Panc1 (cell line): ENCODE measurements at regions not wholly inside any gene's neighbourhood (a gene's known extent, or its start where the extent isn't known, plus 50 kb on each side); places are given as distances from the start of the nearest gene placed in this dataset.

Experiments used
- ATAC-seq: fragments of 200-7000 bp; cut with Tn5 transposase; 2 replicates; pipeline ENCODE4 v1.9.1; 2020; ENCODE audit warnings: mild to moderate bottlenecking, moderate library complexity
- BruUV-seq: library from RNA; stranded (reverse); fragments of 400-500 nt; replicated peaks from 2 replicates; lab custom pipeline; 2021; lab: Mats Ljungman, UMichigan
- CTCF ChIA-PET: fragments of 300-600 bp; sonication (Branson Sonifier 250); formaldehyde crosslinking; loops from one replicate; lab custom pipeline; 2022; ENCODE audit warnings: antibody characterized with exemption; lab: Charles Lee
- POLR2A ChIA-PET: fragments of 300-600 bp; sonication (Branson Sonifier 250); formaldehyde crosslinking; loops from one replicate; lab custom pipeline; 2022; ENCODE audit warnings: antibody characterized with exemption; lab: Charles Lee
- DNase-seq: peaks from one replicate; pipeline ENCODE4 v3.0.0-alpha.2; 2010; ENCODE audit warnings: low read depth, low spot score
- H3K27ac ChIP-seq: 2 replicates; pipeline ENCODE4 v1.5.1; 2011; ENCODE audit warnings: mild to moderate bottlenecking, low read length, inconsistent platforms
- H3K27me3 ChIP-seq: fragments of 200-500 bp; sonication (Bioruptor generic); 2 replicates; pipeline ENCODE4 v1.6.0; 2014; ENCODE audit warnings: low read length, inconsistent platforms; ENCODE audit not compliant: control insufficient read depth, insufficient read depth
- H3K36me3 ChIP-seq: fragments of 200-500 bp; sonication (Bioruptor generic); 2 replicates; pipeline ENCODE4 v1.5.1; 2014; ENCODE audit warnings: inconsistent platforms, mild to moderate bottlenecking, low read length, moderate library complexity; ENCODE audit not compliant: control insufficient read depth, insufficient read depth
- H3K4me1 ChIP-seq: 2 replicates; pipeline ENCODE4 v1.5.1; 2011; ENCODE audit warnings: inconsistent platforms, mild to moderate bottlenecking, low read length, moderate library complexity; ENCODE audit not compliant: control insufficient read depth, insufficient read depth
- H3K4me3 ChIP-seq, 2 experiments: 2 replicates each; pipeline ENCODE4 v1.5.1; 2011 to 2012; ENCODE audit warnings: low read depth in 2 of 2, low read length in 2 of 2, mild to moderate bottlenecking in 2 of 2, inconsistent platforms in 1 of 2, moderate library complexity in 1 of 2
- H3K9me3 ChIP-seq: fragments of 200-500 bp; sonication (Bioruptor generic); 2 replicates; pipeline ENCODE4 v1.5.1; 2014; ENCODE audit warnings: low read depth, mild to moderate bottlenecking, inconsistent platforms, low read length, moderate library complexity; ENCODE audit not compliant: control insufficient read depth, insufficient read depth
- POLR2AphosphoS5 ChIP-seq: IDR thresholded peaks from 2 replicates; pipeline ENCODE4 v1.6.1; 2012; ENCODE audit warnings: mild to moderate bottlenecking, low read depth, low read length, moderate library complexity
- SIN3A ChIP-seq: IDR thresholded peaks from 2 replicates; pipeline ENCODE4 v1.6.1; 2012; ENCODE audit warnings: low read depth, mild to moderate bottlenecking, low read length, moderate library complexity, borderline replicate concordance; ENCODE audit not compliant: insufficient read depth
- TCF7L2 ChIP-seq: IDR thresholded peaks from 2 replicates; pipeline ENCODE4 v1.6.1; 2011; ENCODE audit warnings: mild to moderate bottlenecking, low read depth, low read length, inconsistent platforms
- in situ Hi-C: cut with HindIII; loops from 2 replicates; pipeline ENCODE4 v1.10.0; 2016; ENCODE audit warnings: low sequenced_read_pairs, low pct_unique_long_range_greater_than_20kb
- intact Hi-C: fragments of 100-400 bp; cut with micrococcal nuclease; formaldehyde crosslinking; loops from one replicate; pipeline ENCODE4 v1.10.0; 2022; ENCODE audit not compliant: unreplicated experiment
- TF ChIP-seq, protein P1 (sequence below), 2 experiments: IDR thresholded peaks; 2 replicates each; pipeline ENCODE4 v1.6.1; 2011 to 2012; ENCODE audit warnings: low read depth in 2 of 2, control low read depth in 1 of 2, low read length in 1 of 2, mild to moderate bottlenecking in 1 of 2, moderate library complexity in 1 of 2; ENCODE audit not compliant: insufficient read depth in 1 of 2
- TF ChIP-seq, protein P2 (sequence below): fragments of 450-650 bp; IDR thresholded peaks from 2 replicates; pipeline ENCODE4 v1.5.1; 2017; ENCODE audit warnings: mild to moderate bottlenecking

DNA sequence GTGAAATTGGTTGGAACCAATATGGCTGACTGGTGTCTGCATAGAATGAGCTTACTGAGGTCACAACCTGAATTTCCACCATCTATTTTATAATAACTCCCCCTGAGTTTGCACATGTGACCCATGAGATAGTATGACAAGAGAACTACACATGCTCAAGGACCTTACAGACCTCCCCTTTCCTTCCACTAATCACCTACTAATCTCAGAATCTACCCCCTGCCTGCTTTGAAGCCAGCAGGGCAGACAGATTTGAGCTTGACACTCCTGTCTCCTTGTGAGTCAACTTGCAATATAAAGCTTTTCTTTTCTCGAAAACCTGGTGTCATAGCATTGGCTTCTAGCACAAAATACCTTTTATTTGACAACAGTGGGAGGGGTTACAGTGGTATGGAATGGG, 248.4 kb downstream of the RFC3 start:
- BruUV-seq = no TSS peak
- intact Hi-C loops = no loop called here
- Histone ChIP-seq H3K4me1 (no peaks in the 10 kb centered on the region), H3K9me3 (no peaks in the 10 kb centered on the region), H3K27me3 (no peaks in the 10 kb centered on the region), H3K36me3 (no peaks in the 10 kb centered on the region), H3K27ac (no peak overlapping the region), H3K4me3 (no peak overlapping the region)
- TF ChIP-seq SIN3A (no peak), POLR2AphosphoS5 (no peak), TCF7L2 (no peak)
- TF ChIP-seq, protein P1, sequence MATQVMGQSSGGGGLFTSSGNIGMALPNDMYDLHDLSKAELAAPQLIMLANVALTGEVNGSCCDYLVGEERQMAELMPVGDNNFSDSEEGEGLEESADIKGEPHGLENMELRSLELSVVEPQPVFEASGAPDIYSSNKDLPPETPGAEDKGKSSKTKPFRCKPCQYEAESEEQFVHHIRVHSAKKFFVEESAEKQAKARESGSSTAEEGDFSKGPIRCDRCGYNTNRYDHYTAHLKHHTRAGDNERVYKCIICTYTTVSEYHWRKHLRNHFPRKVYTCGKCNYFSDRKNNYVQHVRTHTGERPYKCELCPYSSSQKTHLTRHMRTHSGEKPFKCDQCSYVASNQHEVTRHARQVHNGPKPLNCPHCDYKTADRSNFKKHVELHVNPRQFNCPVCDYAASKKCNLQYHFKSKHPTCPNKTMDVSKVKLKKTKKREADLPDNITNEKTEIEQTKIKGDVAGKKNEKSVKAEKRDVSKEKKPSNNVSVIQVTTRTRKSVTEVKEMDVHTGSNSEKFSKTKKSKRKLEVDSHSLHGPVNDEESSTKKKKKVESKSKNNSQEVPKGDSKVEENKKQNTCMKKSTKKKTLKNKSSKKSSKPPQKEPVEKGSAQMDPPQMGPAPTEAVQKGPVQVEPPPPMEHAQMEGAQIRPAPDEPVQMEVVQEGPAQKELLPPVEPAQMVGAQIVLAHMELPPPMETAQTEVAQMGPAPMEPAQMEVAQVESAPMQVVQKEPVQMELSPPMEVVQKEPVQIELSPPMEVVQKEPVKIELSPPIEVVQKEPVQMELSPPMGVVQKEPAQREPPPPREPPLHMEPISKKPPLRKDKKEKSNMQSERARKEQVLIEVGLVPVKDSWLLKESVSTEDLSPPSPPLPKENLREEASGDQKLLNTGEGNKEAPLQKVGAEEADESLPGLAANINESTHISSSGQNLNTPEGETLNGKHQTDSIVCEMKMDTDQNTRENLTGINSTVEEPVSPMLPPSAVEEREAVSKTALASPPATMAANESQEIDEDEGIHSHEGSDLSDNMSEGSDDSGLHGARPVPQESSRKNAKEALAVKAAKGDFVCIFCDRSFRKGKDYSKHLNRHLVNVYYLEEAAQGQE (IDR thresholded peaks at IDR 0.05; ENCODE audit: insufficient read depth in 1 of 2, low read depth in 2 of 2, low read length in 1 of 2) = no peak
- TF ChIP-seq, protein P2, sequence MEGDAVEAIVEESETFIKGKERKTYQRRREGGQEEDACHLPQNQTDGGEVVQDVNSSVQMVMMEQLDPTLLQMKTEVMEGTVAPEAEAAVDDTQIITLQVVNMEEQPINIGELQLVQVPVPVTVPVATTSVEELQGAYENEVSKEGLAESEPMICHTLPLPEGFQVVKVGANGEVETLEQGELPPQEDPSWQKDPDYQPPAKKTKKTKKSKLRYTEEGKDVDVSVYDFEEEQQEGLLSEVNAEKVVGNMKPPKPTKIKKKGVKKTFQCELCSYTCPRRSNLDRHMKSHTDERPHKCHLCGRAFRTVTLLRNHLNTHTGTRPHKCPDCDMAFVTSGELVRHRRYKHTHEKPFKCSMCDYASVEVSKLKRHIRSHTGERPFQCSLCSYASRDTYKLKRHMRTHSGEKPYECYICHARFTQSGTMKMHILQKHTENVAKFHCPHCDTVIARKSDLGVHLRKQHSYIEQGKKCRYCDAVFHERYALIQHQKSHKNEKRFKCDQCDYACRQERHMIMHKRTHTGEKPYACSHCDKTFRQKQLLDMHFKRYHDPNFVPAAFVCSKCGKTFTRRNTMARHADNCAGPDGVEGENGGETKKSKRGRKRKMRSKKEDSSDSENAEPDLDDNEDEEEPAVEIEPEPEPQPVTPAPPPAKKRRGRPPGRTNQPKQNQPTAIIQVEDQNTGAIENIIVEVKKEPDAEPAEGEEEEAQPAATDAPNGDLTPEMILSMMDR = no peak
- in situ Hi-C loops = no loop called here
- ChIA-PET POLR2A (no interaction called here), CTCF (no interaction called here)
- no peak for ATAC-seq
- DNase-seq = no peak

DNA sequence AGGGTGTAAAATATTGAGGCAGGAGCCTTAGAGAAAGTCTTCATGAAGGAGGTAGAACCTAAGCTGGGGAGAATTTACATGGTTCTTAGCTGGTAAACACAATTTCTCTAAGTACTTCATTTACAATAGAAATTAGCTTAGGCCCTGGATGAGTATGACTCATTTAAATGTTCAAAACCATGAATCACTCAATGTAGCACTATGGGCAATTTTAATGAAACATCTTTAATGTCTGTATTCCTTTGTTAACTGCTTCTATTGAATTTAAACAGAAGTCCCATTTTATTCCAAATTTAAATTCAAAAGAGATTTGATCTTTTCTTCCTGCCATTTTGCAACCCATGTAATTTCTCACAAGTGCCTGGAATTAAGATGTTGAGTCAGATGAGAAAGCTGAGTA, 252.1 kb downstream of the RFC3 start:
- no TSS peak for BruUV-seq
- H3K4me3 ChIP-seq = no peak overlapping the region
- no peaks in the 10 kb centered on the region for H3K27me3 ChIP-seq
- no peaks in the 10 kb centered on the region for H3K36me3 ChIP-seq
- DNase-seq = no peak
- intact Hi-C loops (loop anchor here (10.0 kb wide), 1 partner anchor 265 kb away; no protein-coding TSS in a partner anchor), in situ Hi-C loops (no loop called here)
- no peaks in the 10 kb centered on the region; the same call in 1 of the 2 replicates for H3K9me3 ChIP-seq
- ChIA-PET POLR2A (no interaction called here), CTCF (no interaction called here)
- TF ChIP-seq TCF7L2 (no peak), SIN3A (no peak)
- TF ChIP-seq, protein P2 = no peak
- TF ChIP-seq, protein P1 (IDR thresholded peaks at IDR 0.05; ENCODE audit: insufficient read depth in 1 of 2, low read depth in 2 of 2, low read length in 1 of 2) = no peak
- no peaks in the 10 kb centered on the region for H3K4me1 ChIP-seq
- ATAC-seq = no peak
- H3K27ac ChIP-seq = no peak overlapping the region
